A673 (cell line): ENCODE measurements at regions not wholly inside any gene's neighbourhood (a gene's known extent, or its start where the extent isn't known, plus 50 kb on each side); places are given as distances from the start of the nearest gene placed in this dataset.

Experiments
- BruUV-seq: library from RNA; stranded (reverse); fragments of 400-500 nt; replicated peaks from 2 replicates; lab custom pipeline; 2021; lab: Mats Ljungman, UMichigan
- CTCF ChIA-PET: fragments of 300-600 bp; sonication (Branson Sonifier 250); formaldehyde crosslinking; loops from one replicate; lab custom pipeline; 2022; ENCODE audit warnings: antibody characterized with exemption; lab: Charles Lee
- POLR2A ChIA-PET: fragments of 300-600 bp; sonication (Branson Sonifier 250); formaldehyde crosslinking; loops from one replicate; lab custom pipeline; 2022; ENCODE audit warnings: antibody characterized with exemption; ENCODE audit not compliant: low non-redundant PET; lab: Charles Lee
- DNase-seq: peaks from one replicate; pipeline ENCODE4 v3.0.0-alpha.2; 2015; ENCODE audit warnings: low spot score
- H3K27ac ChIP-seq: fragments of 200-600 bp; sonication (generic); 2 replicates; pipeline ENCODE4 v1.5.1; 2016; ENCODE audit warnings: mixed run types, low read depth, mild to moderate bottlenecking, mixed read lengths, antibody characterized with exemption, low read length; ENCODE audit not compliant: poor library complexity, severe bottlenecking
- H3K27me3 ChIP-seq: fragments of 200-600 bp; sonication (generic); replicated peaks from 2 replicates; pipeline ENCODE4 v1.6.1; 2017; ENCODE audit warnings: mixed run types, low read depth, mild to moderate bottlenecking, mixed read lengths, antibody characterized with exemption, low read length; ENCODE audit not compliant: insufficient read depth, poor library complexity
- H3K36me3 ChIP-seq: fragments of 200-600 bp; sonication (generic); 2 replicates; pipeline ENCODE4 v1.6.1; 2016; ENCODE audit warnings: mixed run types, mild to moderate bottlenecking, mixed read lengths, antibody characterized with exemption, low read length; ENCODE audit not compliant: insufficient read depth, poor library complexity, severe bottlenecking
- H3K4me1 ChIP-seq: fragments of 200-600 bp; sonication (generic); 2 replicates; pipeline ENCODE4 v1.6.1; 2017; ENCODE audit warnings: mixed run types, mild to moderate bottlenecking, mixed read lengths, antibody characterized with exemption, low read length; ENCODE audit not compliant: insufficient read depth, poor library complexity, severe bottlenecking
- H3K4me3 ChIP-seq: fragments of 200-600 bp; sonication (generic); 2 replicates; pipeline ENCODE4 v1.5.1; 2016; ENCODE audit warnings: low read depth, mixed run types, mild to moderate bottlenecking, mixed read lengths, low read length; ENCODE audit not compliant: poor library complexity, severe bottlenecking
- H3K9me3 ChIP-seq: fragments of 200-600 bp; sonication (generic); 2 replicates; pipeline ENCODE4 v1.6.1; 2016; ENCODE audit warnings: mixed run types, low read depth, mild to moderate bottlenecking, mixed read lengths, antibody characterized with exemption, low read length; ENCODE audit not compliant: poor library complexity, severe bottlenecking
- CTCF ChIP-seq: fragments of 300-800, 200-600 bp; sonication (generic); conservative IDR thresholded peaks from 2 replicates; pipeline ENCODE4 v1.5.1; 2017; ENCODE audit warnings: low read depth, mild to moderate bottlenecking, antibody characterized with exemption, low read length, moderate library complexity, mixed read lengths
- EZH2 ChIP-seq: fragments of 200-600 bp; sonication (generic); IDR thresholded peaks from 2 replicates; pipeline ENCODE4 v1.6.1; 2017; ENCODE audit warnings: borderline replicate concordance, low read depth, mild to moderate bottlenecking, mixed read lengths, antibody characterized with exemption, low read length; ENCODE audit not compliant: poor library complexity, severe bottlenecking
- intact Hi-C: fragments of 100-400 bp; cut with micrococcal nuclease; formaldehyde crosslinking; loops from one replicate; pipeline ENCODE4 v1.10.0; 2022; ENCODE audit not compliant: unreplicated experiment

DNA sequence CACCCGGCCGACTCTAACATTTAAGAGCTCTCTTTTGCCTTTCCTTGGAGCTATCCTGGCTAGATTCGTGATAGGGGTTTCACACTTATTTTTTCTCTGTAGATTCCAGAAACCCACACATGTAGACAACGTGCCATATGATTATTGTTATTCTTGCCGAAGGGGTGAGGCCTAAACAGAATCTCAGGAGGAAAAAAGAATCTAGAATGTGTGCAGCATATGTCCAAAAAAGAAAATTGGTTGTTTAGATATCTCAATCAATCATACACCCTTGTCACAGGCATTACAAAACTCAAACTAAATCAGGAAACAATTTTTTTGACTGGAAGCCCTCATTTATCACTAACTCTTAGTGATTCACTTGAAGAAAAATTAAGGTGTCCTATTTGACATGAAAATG, 66.9 kb upstream of the TGM3 start:
- H3K9me3 ChIP-seq = no peaks in the 10 kb centered on the region
- intact Hi-C loops = no loop called here
- no peaks in the 10 kb centered on the region for H3K36me3 ChIP-seq
- no peak for DNase-seq
- POLR2A ChIA-PET = no interaction called here
- CTCF ChIA-PET = no interaction called here
- TF ChIP-seq EZH2 = no peak
- TF ChIP-seq CTCF = no peak
- no peaks in the 10 kb centered on the region for H3K4me1 ChIP-seq
- no TSS peak for BruUV-seq
- H3K27ac ChIP-seq = no peak overlapping the region
- no peak overlapping the region for H3K4me3 ChIP-seq
- H3K27me3 ChIP-seq = no peaks in the 10 kb centered on the region

GRCh38 chr20:2230726-2231488, 64.9 kb upstream of the TGM3 start:
- H3K4me3 ChIP-seq = no peak overlapping the region
- POLR2A ChIA-PET = no interaction called here
- CTCF ChIA-PET = no interaction called here
- DNase-seq = no peak
- H3K4me1 ChIP-seq = peaks cover 7% of the 10 kb centered on the region
- H3K27ac ChIP-seq = no peak overlapping the region
- BruUV-seq = no TSS peak
- TF ChIP-seq CTCF (no peak), EZH2 (no peak)
- intact Hi-C loops = no loop called here
- no peaks in the 10 kb centered on the region for H3K36me3 ChIP-seq
- no peaks in the 10 kb centered on the region for H3K27me3 ChIP-seq
- H3K9me3 ChIP-seq = no peaks in the 10 kb centered on the region

DNA sequence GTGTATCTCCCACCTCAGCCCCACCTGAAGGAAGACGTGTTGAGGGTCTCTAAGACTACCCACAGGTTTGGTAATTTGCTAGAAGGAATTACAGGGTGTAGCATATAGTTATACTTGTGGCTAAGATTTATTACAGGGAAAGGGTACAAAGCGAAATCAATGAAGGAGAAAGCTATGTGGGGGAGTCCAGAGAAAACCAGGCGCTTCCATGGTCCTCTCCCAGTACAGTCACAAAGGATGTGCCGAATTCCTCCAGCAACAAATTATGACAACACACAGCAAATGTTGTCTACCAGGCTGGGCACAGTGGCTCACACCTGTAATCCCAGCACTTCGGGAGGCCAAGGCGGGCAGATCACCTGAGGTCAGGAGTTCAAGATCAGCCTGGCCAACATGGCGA, 64.1 kb upstream of the TGM3 start:
- DNase-seq = no peak
- no peak for TF ChIP-seq CTCF
- TF ChIP-seq EZH2 = no peak
- no peak overlapping the region for H3K4me3 ChIP-seq
- ChIA-PET CTCF (no interaction called here), POLR2A (no interaction called here)
- no peaks in the 10 kb centered on the region for H3K27me3 ChIP-seq
- peaks cover 7% of the 10 kb centered on the region for H3K4me1 ChIP-seq
- H3K36me3 ChIP-seq = no peaks in the 10 kb centered on the region
- intact Hi-C loops = no loop called here
- no TSS peak for BruUV-seq
- no peaks in the 10 kb centered on the region for H3K9me3 ChIP-seq
- no peak overlapping the region for H3K27ac ChIP-seq
